ENCODE measurements at regions not wholly inside any gene's neighbourhood (a gene's known extent, or its start where the extent isn't known, plus 50 kb on each side); places are given as distances from the start of the nearest gene placed in this dataset.

GRCh38 chr6:91033964-91034363, 447.1 kb upstream of the MAP3K7 start:
- TF ChIP-seq CTCF (IDR thresholded peaks at IDR 0.05) (no peak), POLR2AphosphoS5 (IDR thresholded peaks at IDR 0.05) (no peak), POLR2A (IDR thresholded peaks at IDR 0.05) (no peak)

Measured in breast epithelium (tissue), 3 donors.